Testis (tissue), 2 donors: ENCODE measurements at regions not wholly inside any gene's neighbourhood (a gene's known extent, or its start where the extent isn't known, plus 50 kb on each side); places are given as distances from the start of the nearest gene placed in this dataset.

Source experiments
- DNase-seq: peaks from one replicate; pipeline ENCODE4 v3.0.0-alpha.2; 2019
- H3K27ac ChIP-seq, 2 donors: fragments of 200-600 bp; sonication (generic); one replicate each; pipeline ENCODE4 v1.5.1; 2019
- H3K27me3 ChIP-seq: fragments of 200-600 bp; sonication (generic); one replicate; pipeline ENCODE4 v1.5.1; 2019
- H3K36me3 ChIP-seq: fragments of 200-600 bp; sonication (generic); one replicate; pipeline ENCODE4 v1.5.1; 2017; ENCODE audit warnings: low read depth; ENCODE audit errors: missing control alignments
- H3K4me1 ChIP-seq: fragments of 200-600 bp; sonication (generic); one replicate; pipeline ENCODE4 v1.5.1; 2019
- H3K4me3 ChIP-seq, 2 donors: fragments of 200-600 bp; sonication (generic); one replicate each; pipeline ENCODE4 v1.5.1; 2017 to 2019
- H3K9me3 ChIP-seq: fragments of 200-600 bp; sonication (generic); one replicate; pipeline ENCODE4 v1.5.1; 2017
- CTCF ChIP-seq, 3 experiments: fragments of 450-650 bp in 2 of 3; fragments of 200-600 bp in 1 of 3; sonication (generic) in 1 of 3; IDR thresholded peaks; one replicate each; pipeline ENCODE4 v1.5.1; 2016 to 2019; ENCODE audit warnings: antibody characterized with exemption in 3 of 3, mild to moderate bottlenecking in 2 of 3, moderate library complexity in 1 of 3
- POLR2A ChIP-seq: fragments of 450-650 bp; IDR thresholded peaks from one replicate; pipeline ENCODE4 v1.6.1; 2017; ENCODE audit warnings: antibody characterized with exemption, mild to moderate bottlenecking, moderate library complexity
- WGBS, 2 donors: methylation state at CpG; one replicate each; pipeline ENCODE4 v1.1.5; 2018; 5-methylcytosine and 5-hydroxymethylcytosine counted together
- intact Hi-C: fragments of 100-400 bp; cut with DNase I; formaldehyde crosslinking; loops from one replicate; pipeline ENCODE4 v1.15.1; 2023; ENCODE audit warnings: low total_unique reads

- WGBS, 2 donors: 89 to 91% methylated on average over 7 of the region's 7 CpGs
- Histone ChIP-seq H3K9me3 (no peaks in the 10 kb centered on the region), H3K27me3 (no peaks in the 10 kb centered on the region), H3K36me3 (no peaks in the 10 kb centered on the region), H3K4me1 (no peaks in the 10 kb centered on the region), H3K27ac (no peak overlapping the region), H3K4me3 (no peak overlapping the region)
- intact Hi-C loops: loop anchor here (10.0 kb wide), 1 partner anchor 195 kb away; no protein-coding TSS in a partner anchor
- DNase-seq: no peak
- TF ChIP-seq POLR2A: no peak
- TF ChIP-seq CTCF (IDR thresholded peaks at IDR 0.05): no peak
Measured at GRCh38 chr3:159609625-159610024, 379.0 kb upstream of the IL12A start.

- Histone ChIP-seq H3K36me3 (no peaks in the 10 kb centered on the region), H3K4me1 (no peaks in the 10 kb centered on the region), H3K4me3 (no peak overlapping the region), H3K27me3 (no peaks in the 10 kb centered on the region), H3K9me3 (no peaks in the 10 kb centered on the region), H3K27ac (no peak overlapping the region)
- TF ChIP-seq POLR2A (no peak), CTCF (IDR thresholded peaks at IDR 0.05) (peak; percentile 20 to 48 (median 41))
- intact Hi-C loops: loop anchor here (10.0 kb wide), 1 partner anchor 188 kb away; no protein-coding TSS in a partner anchor
- DNase-seq: peak; percentile 37
- WGBS, 2 donors: 69 to 77% methylated on average over 7 of the region's 7 CpGs
Measured at GRCh38 chr3:159616234-159616825, 372.3 kb upstream of the IL12A start.

GRCh38 chr3:159619341-159619885, 369.2 kb upstream of the IL12A start:
- Histone ChIP-seq H3K27me3 (no peaks in the 10 kb centered on the region), H3K4me1 (no peaks in the 10 kb centered on the region), H3K4me3 (no peak overlapping the region), H3K36me3 (no peaks in the 10 kb centered on the region), H3K27ac (no peak overlapping the region), H3K9me3 (no peaks in the 10 kb centered on the region)
- intact Hi-C loops: loop anchor here (10.0 kb wide), 1 partner anchor 185 kb away; no protein-coding TSS in a partner anchor
- TF ChIP-seq POLR2A (no peak), CTCF (IDR thresholded peaks at IDR 0.05) (no peak)
- 24 to 47% methylated on average over 3 of the region's 3 CpGs for WGBS, 2 donors
- no peak for DNase-seq

GRCh38 chr3:159620281-159620680, 368.4 kb upstream of the IL12A start:
- no peaks in the 10 kb centered on the region for H3K27me3 ChIP-seq
- no peak overlapping the region for H3K4me3 ChIP-seq
- DNase-seq: no peak
- no peaks in the 10 kb centered on the region for H3K9me3 ChIP-seq
- no peaks in the 10 kb centered on the region for H3K36me3 ChIP-seq
- no peak for TF ChIP-seq CTCF (IDR thresholded peaks at IDR 0.05)
- TF ChIP-seq POLR2A: no peak
- H3K27ac ChIP-seq: no peak overlapping the region
- intact Hi-C loops: no loop called here
- 71 to 81% methylated on average over 1 of the region's 1 CpG for WGBS, 2 donors
- H3K4me1 ChIP-seq: no peaks in the 10 kb centered on the region

GRCh38 chr3:159620873-159621272, 367.8 kb upstream of the IL12A start:
- intact Hi-C loops: no loop called here
- H3K9me3 ChIP-seq: no peaks in the 10 kb centered on the region
- no peaks in the 10 kb centered on the region for H3K27me3 ChIP-seq
- H3K4me1 ChIP-seq: no peaks in the 10 kb centered on the region
- no peak for DNase-seq
- TF ChIP-seq POLR2A: no peak
- no peak for TF ChIP-seq CTCF (IDR thresholded peaks at IDR 0.05)
- H3K27ac ChIP-seq: no peak overlapping the region
- H3K4me3 ChIP-seq: no peak overlapping the region
- no peaks in the 10 kb centered on the region for H3K36me3 ChIP-seq
- WGBS, 2 donors: 82 to 90% methylated on average over 4 of the region's 4 CpGs
